RPMI8226 (cell line): ENCODE measurements at regions not wholly inside any gene's neighbourhood (a gene's known extent, or its start where the extent isn't known, plus 50 kb on each side); places are given as distances from the start of the nearest gene placed in this dataset.
A peak's percentile ranks its signal among the peaks of the same experiment; 100 is the strongest.

Experiments used
- DNase-seq: peaks from one replicate; pipeline ENCODE4 v3.0.0-alpha.2; 2015

DNA sequence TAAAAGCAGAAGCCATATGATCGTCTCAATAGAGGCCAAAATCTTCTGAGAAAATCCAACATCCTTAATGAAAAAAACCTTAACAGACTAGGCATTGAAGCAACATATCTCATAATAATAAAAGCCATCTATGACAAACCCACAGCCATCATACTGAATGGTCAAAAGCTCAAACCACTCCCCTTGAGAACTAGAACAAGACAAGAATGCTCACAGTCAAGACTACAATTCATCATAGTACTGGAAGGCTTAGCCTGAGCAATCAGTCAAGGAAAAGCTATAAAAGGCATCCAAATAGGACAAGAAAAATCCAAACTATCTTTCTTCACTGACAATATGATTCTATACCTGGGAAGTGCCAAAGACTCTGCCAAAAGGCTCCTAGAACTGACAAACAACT is 2668.2 kb upstream of the PCDH20 start:
- no peak for DNase-seq

DNA sequence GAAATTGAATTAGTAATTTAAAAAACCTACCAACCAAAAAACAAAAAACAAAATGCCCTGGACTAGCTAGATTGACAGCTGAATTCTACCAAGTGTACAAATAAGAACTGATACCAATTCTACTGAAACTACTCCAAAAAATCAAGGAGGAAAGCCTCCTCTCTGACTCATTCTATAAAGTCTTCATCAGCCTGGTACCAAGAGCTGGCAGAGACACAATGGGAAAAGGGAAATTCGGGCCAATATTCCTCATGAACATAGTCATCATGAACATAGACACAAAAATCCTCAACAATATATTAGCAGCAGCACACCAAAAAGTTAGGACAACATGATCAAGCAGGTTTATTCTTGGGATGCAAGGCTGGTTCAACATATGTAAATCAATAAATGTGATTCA is 2667.7 kb upstream of the PCDH20 start:
- DNase-seq: no peak

DNA sequence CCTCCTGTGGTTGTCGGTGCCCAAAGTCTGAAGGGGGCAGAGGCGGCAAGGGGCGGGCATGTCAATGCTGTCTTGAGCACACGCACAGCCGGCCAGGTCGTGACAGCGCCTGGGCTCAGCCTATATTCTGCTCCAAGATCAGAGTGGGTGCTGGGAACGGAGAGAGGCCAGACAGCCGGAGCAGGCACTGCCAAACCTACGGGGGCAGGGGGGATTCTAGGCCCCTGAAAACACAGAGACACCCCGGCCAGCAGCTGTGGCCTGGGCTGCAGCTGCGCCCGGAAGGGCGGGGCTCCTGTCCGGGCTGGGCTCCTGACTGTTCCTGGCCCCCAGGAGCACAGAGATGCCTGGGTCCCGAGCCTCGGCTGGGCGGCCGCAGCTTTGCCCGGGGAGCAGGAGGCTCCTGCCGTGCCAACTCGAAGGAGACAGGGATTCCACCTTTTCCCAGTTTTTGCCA is 2662.9 kb upstream of the PCDH20 start:
- peak; percentile 42 for DNase-seq

DNA sequence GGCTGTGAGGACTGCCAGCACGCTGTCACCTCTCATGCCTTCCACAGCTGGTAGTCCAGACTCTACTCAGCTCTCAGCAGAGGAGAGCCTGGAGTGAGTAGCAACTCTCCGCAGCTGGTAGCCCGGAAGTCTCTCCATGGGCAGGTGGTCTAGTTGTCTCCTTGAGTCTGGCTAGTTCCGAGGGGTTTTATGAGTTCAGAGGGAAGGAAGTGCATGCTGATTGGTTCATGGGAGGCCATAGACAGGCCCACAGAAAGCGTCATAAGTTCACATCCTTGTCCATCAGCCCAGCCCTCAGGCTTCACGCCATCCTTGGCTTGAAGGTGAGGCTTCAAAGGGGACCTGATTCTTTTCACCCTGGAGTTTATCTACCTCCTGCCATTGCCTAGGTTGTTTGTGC is 2662.4 kb upstream of the PCDH20 start:
- DNase-seq: peak; percentile 87

DNA sequence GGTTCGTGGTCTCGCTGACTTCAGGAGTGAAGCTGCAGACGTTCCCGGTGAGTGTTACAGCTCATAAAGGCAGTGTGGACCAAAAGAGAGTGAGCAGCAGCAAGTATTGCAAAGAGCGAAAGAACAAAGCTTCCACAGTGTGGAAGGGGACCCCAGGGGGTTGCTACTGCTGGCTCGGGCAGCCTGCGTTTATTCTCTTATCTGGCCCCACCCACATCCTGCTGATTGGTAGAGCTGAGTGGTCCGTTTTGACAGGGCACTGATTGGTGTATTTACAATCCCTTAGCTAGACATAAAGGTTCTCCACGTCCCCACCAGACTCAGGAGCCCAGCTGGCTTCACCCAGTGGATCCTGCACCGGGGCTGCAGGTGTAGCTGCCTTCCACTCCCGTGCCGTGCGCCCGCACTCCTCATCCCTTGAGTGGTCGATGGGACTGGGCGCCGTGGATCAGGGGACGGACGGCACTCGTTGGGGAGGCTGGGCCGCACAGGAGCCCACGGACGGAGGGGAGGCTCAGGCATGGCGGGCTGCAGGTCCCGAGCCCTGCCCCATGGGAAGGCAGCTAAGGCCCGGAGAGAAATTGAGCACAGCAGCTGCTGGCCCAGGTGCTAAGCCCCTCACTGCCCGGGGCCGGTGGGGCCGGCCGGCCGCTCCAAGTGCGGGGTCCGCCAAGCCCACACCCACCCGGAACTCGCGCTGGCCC is 2661.6 kb upstream of the PCDH20 start:
- peak; percentile 53 for DNase-seq

DNA sequence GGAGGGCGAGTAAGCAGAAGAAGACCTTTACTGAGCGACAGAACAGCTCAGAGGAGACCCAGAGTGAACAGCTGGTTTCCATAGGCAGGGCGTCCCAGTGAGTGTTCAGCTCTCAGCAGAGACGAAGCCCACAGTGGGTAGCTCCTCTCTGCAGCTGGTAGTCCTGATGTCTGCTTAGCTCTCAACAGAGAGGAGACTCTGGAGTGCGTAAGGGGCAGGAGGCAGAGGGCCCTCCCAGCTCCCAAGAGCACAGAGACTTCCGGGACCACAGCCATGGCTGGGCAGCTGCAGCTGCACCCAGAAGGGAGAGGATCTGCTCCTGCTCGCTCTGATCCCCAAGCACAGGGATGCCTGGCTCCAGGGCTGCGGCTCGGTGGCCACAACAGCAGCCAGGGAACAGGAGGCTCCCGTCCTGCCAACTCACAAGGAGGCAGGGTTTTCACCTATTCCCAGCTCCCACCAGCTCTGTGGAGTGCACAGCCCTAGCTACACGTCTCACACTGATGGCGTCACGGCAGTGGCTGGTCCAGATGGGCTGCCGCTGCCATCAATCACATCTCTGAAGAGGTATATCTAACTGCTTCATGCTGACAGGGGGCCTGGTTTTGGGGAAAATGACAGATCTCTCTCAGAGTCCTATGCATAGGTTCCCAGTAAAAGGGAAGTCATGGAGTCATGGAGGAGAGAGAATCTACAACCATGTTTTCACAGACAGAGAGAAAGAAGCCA is 2660.1 kb upstream of the PCDH20 start:
- DNase-seq: peak; percentile 82

DNA sequence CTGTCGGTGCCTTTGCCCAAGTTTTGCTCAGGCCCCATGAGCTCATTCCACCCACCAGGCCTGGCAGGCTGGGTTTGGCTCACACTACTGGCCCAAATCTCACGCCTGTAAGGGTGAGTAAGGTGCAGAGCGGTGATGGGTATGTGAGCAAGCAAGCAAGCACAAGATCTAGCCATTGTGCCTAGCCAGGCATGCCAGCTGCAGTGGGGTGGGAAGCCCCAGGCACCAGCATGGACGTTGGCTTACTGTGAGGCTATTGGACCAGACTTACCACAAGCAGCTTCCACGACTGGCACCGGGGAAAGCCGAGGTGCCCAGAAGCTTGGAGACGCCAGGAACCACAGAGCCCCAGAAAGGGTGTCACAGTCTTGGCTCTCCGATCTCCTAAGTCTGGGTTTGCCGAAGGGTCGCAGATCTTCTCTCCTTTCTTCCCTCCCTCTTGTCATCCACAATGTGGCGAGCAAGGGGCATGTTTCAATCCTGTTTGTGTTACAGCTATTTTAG is 2659.4 kb upstream of the PCDH20 start:
- DNase-seq: peak; percentile 31

DNA sequence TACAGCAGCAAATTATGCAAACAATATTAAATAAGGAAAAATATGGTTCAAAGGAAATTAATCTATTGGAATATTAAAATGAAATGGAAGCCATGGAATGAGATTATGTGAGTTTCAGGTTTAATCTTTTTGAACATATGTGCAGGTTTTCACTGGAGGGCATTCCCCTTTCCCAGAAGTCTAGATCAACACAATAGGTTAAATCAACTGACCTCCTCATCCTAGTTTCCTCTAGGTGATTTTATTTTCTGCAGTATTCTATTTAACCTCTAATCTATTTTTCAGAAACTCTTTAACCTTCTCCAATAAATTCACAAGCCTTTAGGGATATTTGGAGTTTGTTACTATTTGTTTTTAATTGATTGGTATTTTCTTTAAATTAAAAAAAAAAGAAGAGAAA is 2657.6 kb upstream of the PCDH20 start:
- DNase-seq: no peak

DNA sequence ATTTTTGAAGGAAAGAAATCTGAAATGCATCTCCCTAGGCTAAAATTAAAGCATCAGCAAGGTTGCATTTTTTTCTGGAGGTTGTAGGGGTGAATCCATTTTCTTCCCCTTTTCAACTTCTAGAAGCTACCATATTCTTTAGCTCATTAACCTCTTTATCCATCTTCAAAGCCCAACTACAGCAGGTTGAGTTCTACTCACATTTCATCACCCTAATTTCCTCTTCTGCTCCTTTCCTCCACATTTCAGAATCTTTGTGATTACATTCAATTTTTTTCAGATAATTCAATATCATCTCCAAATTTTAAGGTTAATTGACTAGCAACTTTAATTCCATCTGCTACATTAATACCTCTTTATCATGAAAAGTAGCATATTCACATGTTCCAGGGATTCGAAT is 2655.7 kb upstream of the PCDH20 start:
- no peak for DNase-seq

DNA sequence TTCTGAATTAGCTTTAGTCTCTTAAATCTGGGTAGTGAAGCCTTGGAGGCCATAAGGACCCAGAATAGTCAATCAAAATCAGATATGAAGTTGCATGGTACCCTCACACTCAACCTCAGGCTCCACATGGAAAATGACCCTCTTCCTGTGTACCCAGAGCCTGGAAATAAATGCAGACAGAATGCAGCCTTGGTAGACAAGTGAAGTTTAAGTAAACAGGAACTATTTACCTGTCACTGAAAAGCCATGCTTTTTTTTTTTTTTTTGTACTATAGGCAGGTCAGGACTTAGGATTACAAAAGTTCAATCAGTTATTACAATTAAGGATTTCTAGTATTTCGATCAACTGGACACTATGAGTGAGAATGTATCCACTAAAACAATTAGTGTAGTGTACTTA is 2654.2 kb upstream of the PCDH20 start:
- DNase-seq: no peak

DNA sequence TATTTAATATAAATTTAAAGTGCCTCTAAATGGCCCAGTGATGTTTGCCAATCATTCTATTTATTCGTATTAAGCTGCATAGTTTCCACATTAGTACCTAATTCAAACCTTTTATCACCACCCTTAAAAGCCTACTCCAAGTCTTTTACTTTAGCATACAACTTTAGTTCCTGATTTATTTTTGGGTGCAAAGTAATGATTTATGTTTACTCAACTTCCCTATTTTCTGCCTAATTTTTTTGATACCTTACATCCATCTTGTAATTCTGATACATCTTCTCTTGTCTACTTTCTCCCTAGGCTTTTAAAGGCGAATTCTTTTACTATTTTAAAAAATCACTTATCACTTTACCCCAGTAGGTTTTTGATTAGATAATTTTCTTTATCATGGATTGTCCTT is 2651.1 kb upstream of the PCDH20 start:
- DNase-seq: no peak

DNA sequence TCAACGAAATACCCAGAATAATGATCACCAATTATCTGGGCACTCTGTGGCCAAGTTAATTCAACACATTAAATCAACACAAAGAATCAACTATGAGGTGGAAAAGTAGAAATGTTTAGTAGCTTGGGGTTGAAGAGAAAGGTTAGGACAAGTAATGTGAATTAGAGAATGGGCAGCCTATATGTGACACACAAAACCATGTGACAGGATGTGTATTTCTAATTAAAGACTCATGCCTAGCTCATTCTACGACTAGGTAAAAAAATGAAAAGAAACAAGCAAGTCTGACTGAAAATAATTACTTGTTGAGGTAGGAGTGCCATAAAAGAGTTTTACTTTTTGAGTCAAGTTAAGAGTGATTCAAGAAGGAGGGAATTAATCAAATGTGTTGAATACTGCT is 2646.0 kb upstream of the PCDH20 start:
- DNase-seq: no peak

DNA sequence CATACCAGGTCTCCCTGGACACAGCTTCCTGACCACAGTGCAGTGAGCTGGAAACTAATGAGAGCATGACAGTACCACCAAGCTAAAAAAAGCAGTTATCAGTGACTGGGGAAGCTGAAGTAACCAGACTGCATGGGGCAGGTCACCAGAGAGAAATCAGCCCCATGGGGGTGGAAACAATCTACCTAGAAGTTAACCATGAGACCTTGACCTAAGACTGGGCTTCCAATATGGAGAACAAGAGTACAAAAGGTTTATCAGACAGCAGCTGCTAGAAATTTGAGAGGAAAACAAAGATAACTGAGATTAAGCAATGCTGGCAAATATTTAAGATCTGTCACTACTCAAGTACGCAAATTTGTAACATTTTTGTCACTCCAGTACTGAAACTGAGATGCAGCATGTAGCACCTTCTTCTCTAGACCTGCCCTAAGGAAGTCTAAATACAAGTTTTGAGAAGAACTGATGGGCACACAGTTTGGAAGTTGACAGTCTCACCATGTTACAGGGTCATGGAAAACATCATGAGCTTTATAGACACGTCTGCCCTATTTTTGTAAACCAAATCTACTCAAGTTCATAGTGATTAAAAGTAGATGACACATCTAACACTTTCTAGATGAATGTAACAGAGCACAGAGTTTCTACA is 2641.8 kb upstream of the PCDH20 start:
- DNase-seq: no peak

DNA sequence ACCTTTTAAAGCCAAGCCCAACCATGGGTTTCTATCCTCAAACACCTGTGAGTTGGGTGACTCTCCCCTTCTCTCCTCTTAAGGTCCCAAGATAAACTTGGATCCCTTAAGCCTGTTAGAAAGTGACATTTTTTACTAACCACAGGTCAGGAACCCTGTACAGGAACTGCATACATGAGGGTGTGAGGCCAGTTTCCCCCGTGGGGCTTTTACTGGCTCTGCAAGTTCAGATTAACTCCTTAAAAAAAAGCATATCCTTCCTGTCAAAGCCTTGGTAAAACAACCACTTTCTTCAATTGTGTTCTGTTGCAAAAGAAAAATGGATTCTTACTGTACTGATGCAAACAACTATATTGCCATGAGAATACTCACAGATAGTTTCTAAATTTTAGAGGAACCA is 2638.7 kb upstream of the PCDH20 start:
- DNase-seq: no peak

DNA sequence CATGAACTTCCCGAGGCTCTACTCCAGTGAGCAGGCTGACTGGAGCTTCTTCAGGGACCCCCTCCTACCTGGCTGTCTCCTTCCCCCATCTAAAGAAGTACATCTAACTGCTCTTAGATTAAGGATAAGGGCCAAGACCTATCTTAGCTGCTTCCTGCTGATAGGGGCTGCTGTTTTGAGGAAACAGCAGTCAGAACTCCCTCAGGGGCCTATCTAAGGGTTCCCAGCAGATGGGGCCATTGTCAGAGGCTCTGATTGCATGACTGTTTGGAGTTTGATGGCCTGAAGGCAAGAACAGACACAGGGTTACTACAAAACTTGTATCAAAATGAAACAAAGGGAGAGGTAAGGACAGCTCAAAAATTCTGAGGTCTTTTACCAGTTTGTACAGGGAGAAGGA is 2636.9 kb upstream of the PCDH20 start:
- DNase-seq: no peak

DNA sequence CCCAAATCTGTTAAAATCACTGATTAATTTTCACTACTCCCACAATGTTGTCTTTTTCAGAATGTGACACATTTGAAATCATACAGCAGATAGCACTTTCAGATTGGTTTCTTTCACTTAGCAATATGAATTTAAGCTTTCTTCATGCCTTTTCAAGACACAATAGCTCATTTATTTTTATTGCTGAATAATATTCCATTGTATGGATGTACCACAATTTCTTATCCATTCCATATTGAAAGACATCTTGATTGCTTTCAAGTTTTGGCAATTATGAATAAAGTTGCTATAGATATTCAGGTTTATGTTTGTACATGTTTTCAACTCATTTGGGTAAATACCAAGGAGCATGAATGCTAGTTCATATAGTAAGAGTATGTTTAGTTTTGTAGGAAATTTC is 2635.6 kb upstream of the PCDH20 start:
- no peak for DNase-seq

DNA sequence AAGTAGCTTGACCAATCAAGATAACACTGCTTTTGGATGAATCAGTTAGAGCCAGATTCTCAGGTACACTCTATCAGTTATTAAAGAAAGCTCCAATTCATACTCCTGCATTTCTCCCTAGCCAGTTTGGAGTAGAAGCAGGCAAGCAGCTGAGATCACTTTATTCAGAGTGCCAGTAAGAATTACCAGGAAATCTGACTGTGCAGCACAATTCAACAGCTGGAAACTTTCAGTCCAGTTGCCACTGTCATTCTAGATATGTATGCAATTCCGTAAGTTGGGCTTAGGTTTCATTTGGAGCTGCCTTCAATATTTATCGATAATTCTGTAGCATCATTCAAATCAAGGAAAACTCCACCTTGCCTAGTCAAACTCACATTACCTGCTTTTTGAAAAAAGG is 2625.6 kb upstream of the PCDH20 start:
- DNase-seq: no peak

DNA sequence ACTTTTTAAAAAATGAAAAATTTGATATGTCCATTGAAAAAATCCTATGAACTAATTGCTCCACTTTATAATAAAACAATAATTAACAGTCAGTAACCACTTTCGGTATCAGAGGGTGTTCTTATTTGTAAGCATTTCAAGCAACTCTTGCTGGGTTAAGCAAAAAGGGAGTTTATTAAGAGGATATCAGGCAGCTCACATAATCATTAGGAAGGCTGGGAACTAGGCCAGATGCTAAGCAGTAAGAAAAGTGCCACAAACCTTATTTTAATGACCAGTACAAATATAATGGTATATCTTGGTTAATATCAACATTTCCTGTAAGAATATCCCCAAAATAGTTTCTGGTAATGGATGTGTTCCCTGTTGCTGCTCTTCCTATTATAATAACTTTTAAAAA is 2618.3 kb upstream of the PCDH20 start:
- no peak for DNase-seq

DNA sequence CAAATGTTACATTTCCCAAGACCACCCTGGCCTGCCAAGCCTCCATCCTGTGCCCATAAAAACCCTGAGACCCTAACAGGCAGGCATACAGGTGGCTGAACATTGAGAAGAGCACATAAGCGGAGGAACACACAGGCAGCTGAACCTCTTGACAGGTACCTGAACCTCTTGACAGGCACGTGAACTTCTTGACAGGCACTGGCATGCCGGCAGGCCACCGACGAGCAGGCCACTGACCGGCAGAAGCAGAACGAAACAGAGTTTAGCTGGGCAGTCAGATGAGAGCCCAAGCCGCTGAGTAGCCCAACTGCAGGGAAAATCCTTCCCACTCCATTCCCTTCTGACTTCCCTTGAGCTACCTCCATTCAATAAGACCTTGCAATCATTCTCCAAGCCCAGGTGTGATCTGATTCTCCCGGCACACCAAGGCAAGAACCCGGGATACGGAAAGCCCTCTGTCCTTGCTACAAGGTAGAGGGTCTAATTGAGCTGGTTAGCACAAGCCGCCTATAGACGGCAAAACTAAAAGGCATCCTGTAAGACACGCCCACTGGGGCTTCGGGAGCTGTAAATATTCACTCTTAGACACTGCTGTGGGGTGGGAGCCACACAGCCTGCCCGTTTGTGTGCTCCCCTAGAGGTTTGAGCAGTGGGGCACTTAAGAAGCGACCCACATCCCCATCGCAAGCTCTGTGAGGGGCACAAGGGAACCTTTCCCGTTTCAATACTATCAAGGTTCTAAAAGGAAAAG is 2613.9 kb upstream of the PCDH20 start:
- no peak for DNase-seq

DNA sequence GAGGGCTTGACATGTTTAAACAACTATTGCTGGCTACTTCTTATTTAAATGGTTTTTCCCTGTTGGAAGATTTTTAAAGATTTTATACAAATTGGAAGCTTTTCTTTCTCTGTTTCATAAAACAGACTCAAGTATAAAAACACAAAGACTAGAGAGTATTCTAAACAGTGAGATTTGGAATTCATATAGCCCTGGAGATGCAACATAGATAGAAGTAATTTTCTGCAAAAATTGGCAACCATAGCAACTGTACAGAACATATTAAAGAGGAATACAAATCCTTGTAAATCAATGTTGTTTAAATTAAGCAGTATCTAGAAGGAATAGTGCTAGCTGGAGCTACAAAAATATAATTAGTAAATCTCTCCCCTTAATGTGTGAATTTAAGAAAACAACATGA is 2612.9 kb upstream of the PCDH20 start:
- no peak for DNase-seq

DNA sequence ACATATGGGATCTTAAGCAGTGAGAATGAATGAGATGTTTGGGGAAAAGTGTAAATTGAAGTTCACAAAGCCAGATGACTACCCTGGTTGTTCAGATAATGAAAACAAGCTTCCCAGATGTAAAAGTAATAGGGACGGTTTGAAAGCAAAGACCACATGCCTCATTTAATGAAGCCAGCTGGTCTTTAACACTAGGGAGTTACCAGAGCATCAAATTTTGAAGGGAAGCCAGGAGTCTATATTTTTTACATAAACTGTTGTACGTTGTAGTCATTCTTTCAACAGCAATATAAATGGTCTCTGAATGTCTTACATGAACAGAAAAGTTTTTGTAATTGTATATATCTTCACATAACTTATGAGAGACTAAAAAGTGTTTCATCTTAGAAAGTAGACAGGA is 2604.5 kb upstream of the PCDH20 start:
- no peak for DNase-seq

DNA sequence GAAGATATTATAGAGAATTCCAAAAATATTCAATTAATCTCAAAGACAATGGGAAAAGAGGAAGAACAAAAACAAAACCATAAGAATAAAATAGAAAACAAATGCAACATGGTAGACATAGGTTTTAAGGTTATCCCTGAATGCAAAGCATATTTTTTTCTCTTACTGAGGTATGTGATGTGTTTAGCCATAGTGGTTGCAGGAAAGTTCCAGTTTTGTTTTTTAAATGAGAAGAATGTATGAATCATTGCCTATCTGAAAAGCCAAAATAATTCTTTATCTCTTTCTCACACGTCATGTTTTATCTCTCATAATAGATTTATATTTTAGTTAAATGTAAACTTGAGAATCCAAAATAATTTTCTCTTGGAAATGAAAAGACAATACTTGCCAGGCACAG is 2591.7 kb upstream of the PCDH20 start:
- DNase-seq: no peak

DNA sequence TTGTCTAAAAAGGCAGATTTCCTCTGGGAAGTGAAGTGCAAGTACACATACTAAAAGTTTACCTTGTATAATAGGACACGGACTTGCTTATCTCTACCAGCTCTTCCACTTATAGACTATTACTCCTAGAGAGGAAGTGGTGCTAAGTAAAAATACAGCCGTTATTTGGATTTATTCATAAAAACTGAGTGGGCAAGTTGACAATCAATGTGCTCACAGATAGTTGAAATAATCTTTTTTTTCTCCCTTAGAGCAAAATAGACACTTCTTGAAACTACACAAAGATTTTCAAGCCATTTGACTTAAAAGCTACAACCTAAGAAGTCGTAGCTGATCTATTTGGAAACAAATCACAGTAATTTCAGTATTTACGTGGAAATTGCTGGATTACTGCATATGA is 2584.7 kb upstream of the PCDH20 start:
- no peak for DNase-seq
